CD14-positive monocyte (primary cell): ENCODE measurements at regions not wholly inside any gene's neighbourhood (a gene's known extent, or its start where the extent isn't known, plus 50 kb on each side); places are given as distances from the start of the nearest gene placed in this dataset.

Experiments
- DNase-seq, 3 donors: peaks; one replicate each; pipeline ENCODE4 v3.0.0-alpha.2; 2011 to 2022
- H2AFZ ChIP-seq: 2 replicates; pipeline ENCODE4 v1.6.0; 2012; ENCODE audit warnings: mild to moderate bottlenecking, low read depth, low read length, inconsistent platforms; ENCODE audit not compliant: insufficient read depth, poor library complexity, severe bottlenecking
- H3K27ac ChIP-seq, 2 donors: 1 replicate in 1 of 2; 2 replicates in 1 of 2; pipeline ENCODE4 v1.5.1; 2012 to 2013; ENCODE audit warnings: low read length in 2 of 2, control low read depth in 1 of 2, inconsistent platforms in 1 of 2, low read depth in 1 of 2, mild to moderate bottlenecking in 1 of 2
- H3K27me3 ChIP-seq, 2 donors: one replicate each; pipeline versions ENCODE4 v1.6.0 to v1.6.1; 2011 to 2013; ENCODE audit warnings: low read length in 2 of 2; ENCODE audit not compliant: control insufficient read depth in 2 of 2, insufficient read depth in 2 of 2
- H3K36me3 ChIP-seq, 2 donors: replicated peaks in 1 of 2; 1 replicate in 1 of 2; 2 replicates in 1 of 2; pipeline versions ENCODE4 v1.5.1 to v1.6.1; 2012 to 2013; ENCODE audit warnings: low read length in 2 of 2, control low read depth in 1 of 2, inconsistent platforms in 1 of 2, mild to moderate bottlenecking in 1 of 2; ENCODE audit not compliant: insufficient read depth in 2 of 2, control insufficient read depth in 1 of 2
- H3K4me1 ChIP-seq, 2 donors: 1 replicate in 1 of 2; 2 replicates in 1 of 2; pipeline versions ENCODE4 v1.5.1 to v1.6.1; 2012 to 2013; ENCODE audit warnings: low read length in 2 of 2, control low read depth in 1 of 2, inconsistent platforms in 1 of 2, mild to moderate bottlenecking in 1 of 2, moderate library complexity in 1 of 2; ENCODE audit not compliant: insufficient read depth in 2 of 2, control insufficient read depth in 1 of 2
- H3K4me2 ChIP-seq: replicated peaks from 2 replicates; pipeline ENCODE3; 2012; ENCODE audit warnings: low read length, moderate library complexity, mild to moderate bottlenecking; ENCODE audit not compliant: poor library complexity, severe bottlenecking; ENCODE audit errors: extremely low read depth
- H3K4me3 ChIP-seq, 3 experiments: fragments of 200-600 bp in 1 of 3; sonication (generic) in 1 of 3; replicated peaks in 1 of 3; 1 replicate in 2 of 3; 2 replicates in 1 of 3; pipeline ENCODE4 v1.5.1; 2011 to 2013; ENCODE audit warnings: low read length in 3 of 3, mild to moderate bottlenecking in 3 of 3, control low read depth in 2 of 3, low read depth in 2 of 3, inconsistent platforms in 1 of 3, moderate library complexity in 1 of 3
- H3K79me2 ChIP-seq: 2 replicates; pipeline ENCODE4 v1.6.0; 2012; ENCODE audit warnings: mild to moderate bottlenecking, control low read depth, inconsistent platforms, low read length, moderate library complexity; ENCODE audit not compliant: insufficient read depth
- H3K9ac ChIP-seq: 2 replicates; pipeline ENCODE4 v1.6.0; 2017; ENCODE audit warnings: low read length, mild to moderate bottlenecking; ENCODE audit not compliant: insufficient read depth, poor library complexity, severe bottlenecking
- H3K9me3 ChIP-seq, 2 donors: replicated peaks in 1 of 2; 1 replicate in 1 of 2; 2 replicates in 1 of 2; pipeline versions ENCODE4 v1.5.1 to v1.6.1; 2012 to 2013; ENCODE audit warnings: low read length in 2 of 2, control low read depth in 1 of 2; ENCODE audit not compliant: control insufficient read depth in 1 of 2, insufficient read depth in 1 of 2
- H4K20me1 ChIP-seq: 2 replicates; pipeline ENCODE4 v1.6.0; 2012; ENCODE audit warnings: mild to moderate bottlenecking, low read length, control low read depth, moderate library complexity; ENCODE audit not compliant: insufficient read depth
- H3K27ac Mint-ChIP-seq, 7 donors: one replicate each; pipeline ENCODE4 v1.8.0; 2020; ENCODE audit warnings: mild to moderate bottlenecking in 7 of 7, mixed read lengths in 7 of 7, moderate library complexity in 6 of 7, inconsistent platforms in 2 of 7
- H3K27me3 Mint-ChIP-seq, 3 donors: one replicate each; pipeline ENCODE4 v1.8.0; 2021 to 2022; ENCODE audit warnings: low read depth in 3 of 3, mild to moderate bottlenecking in 3 of 3, mixed read lengths in 3 of 3, moderate library complexity in 3 of 3, inconsistent platforms in 1 of 3
- H3K36me3 Mint-ChIP-seq, 2 donors: one replicate each; pipeline ENCODE4 v1.8.0; 2020; ENCODE audit warnings: mixed read lengths in 2 of 2, inconsistent platforms in 1 of 2, mild to moderate bottlenecking in 1 of 2
- H3K4me1 Mint-ChIP-seq: one replicate; pipeline ENCODE4 v1.8.0; 2020; ENCODE audit warnings: mild to moderate bottlenecking, mixed read lengths
- H3K4me3 Mint-ChIP-seq, 2 donors: one replicate each; pipeline ENCODE4 v1.8.0; 2020; ENCODE audit warnings: mild to moderate bottlenecking in 2 of 2, mixed read lengths in 2 of 2, moderate library complexity in 1 of 2
- H3K9me3 Mint-ChIP-seq, 7 donors: one replicate each; pipeline ENCODE4 v1.8.0; 2020 to 2022; ENCODE audit warnings: mixed read lengths in 7 of 7, mild to moderate bottlenecking in 6 of 7, moderate library complexity in 6 of 7, inconsistent platforms in 2 of 7
- WGBS: methylation state at CpG from one replicate; pipeline ENCODE4 v1.1.5; 2013; ENCODE audit warnings: missing lambda C conversion rate; ENCODE audit not compliant: insufficient coverage; 5-methylcytosine and 5-hydroxymethylcytosine counted together
- intact Hi-C, 2 donors: fragments of 100-400 bp; cut with micrococcal nuclease; formaldehyde crosslinking; loops; one replicate each; pipeline versions ENCODE4 v1.15.0 to v1.15.1; 2023
- TF ChIP-seq, protein P1 (sequence below): fragments of 200-600 bp; IDR thresholded peaks from one replicate; pipeline ENCODE4 v1.8.0; 2022; ENCODE audit warnings: antibody characterized with exemption, mild to moderate bottlenecking

GRCh38 chr3:87634426-87634825, 358.0 kb upstream of the POU1F1 start:
- Mint-ChIP-seq H3K4me1 (no peaks in the 10 kb centered on the region), H3K9me3 (peaks cover 4 to 8% (median 6%) of the 10 kb centered on the region in 7 donors), H3K4me3 (no peak overlapping the region), H3K36me3 (no peaks in the 10 kb centered on the region), H3K27ac (no peak overlapping the region), H3K27me3 (no peaks in the 10 kb centered on the region)
- no peak overlapping the region for H3K27ac ChIP-seq
- intact Hi-C loops, result no loop called here
- no peaks in the 10 kb centered on the region for H3K4me1 ChIP-seq
- no peaks in the 10 kb centered on the region for H3K79me2 ChIP-seq
- TF ChIP-seq, protein P1, sequence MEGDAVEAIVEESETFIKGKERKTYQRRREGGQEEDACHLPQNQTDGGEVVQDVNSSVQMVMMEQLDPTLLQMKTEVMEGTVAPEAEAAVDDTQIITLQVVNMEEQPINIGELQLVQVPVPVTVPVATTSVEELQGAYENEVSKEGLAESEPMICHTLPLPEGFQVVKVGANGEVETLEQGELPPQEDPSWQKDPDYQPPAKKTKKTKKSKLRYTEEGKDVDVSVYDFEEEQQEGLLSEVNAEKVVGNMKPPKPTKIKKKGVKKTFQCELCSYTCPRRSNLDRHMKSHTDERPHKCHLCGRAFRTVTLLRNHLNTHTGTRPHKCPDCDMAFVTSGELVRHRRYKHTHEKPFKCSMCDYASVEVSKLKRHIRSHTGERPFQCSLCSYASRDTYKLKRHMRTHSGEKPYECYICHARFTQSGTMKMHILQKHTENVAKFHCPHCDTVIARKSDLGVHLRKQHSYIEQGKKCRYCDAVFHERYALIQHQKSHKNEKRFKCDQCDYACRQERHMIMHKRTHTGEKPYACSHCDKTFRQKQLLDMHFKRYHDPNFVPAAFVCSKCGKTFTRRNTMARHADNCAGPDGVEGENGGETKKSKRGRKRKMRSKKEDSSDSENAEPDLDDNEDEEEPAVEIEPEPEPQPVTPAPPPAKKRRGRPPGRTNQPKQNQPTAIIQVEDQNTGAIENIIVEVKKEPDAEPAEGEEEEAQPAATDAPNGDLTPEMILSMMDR, result no peak
- no peak for DNase-seq
- peaks cover 0 to 3% of the 10 kb centered on the region in 2 donors for H3K9me3 ChIP-seq
- H3K9ac ChIP-seq, result no peak overlapping the region
- no peaks in the 10 kb centered on the region for H3K36me3 ChIP-seq
- H4K20me1 ChIP-seq, result no peaks in the 10 kb centered on the region
- no peak overlapping the region for H3K4me3 ChIP-seq
- no peak overlapping the region for H3K4me2 ChIP-seq
- 86% methylated on average over 1 of the region's 1 CpG for WGBS
- no peaks in the 10 kb centered on the region for H3K27me3 ChIP-seq
- no peak overlapping the region for H2AFZ ChIP-seq

GRCh38 chr3:87627316-87627715, 350.9 kb upstream of the POU1F1 start:
- WGBS, result 79% methylated on average over 4 of the region's 4 CpGs
- H3K27me3 Mint-ChIP-seq, result no peaks in the 10 kb centered on the region
- Histone ChIP-seq H3K27me3 (no peaks in the 10 kb centered on the region), H3K79me2 (no peaks in the 10 kb centered on the region), H3K4me2 (no peak overlapping the region), H3K4me1 (no peaks in the 10 kb centered on the region), H4K20me1 (no peaks in the 10 kb centered on the region), H3K4me3 (no peak overlapping the region), H3K9me3 (peaks cover 0 to 8% of the 10 kb centered on the region in 2 donors), H3K27ac (no peak overlapping the region), H2AFZ (no peak overlapping the region), H3K36me3 (no peaks in the 10 kb centered on the region), H3K9ac (no peak overlapping the region)
- TF ChIP-seq, protein P1, result no peak
- no peak overlapping the region for H3K27ac Mint-ChIP-seq
- H3K4me3 Mint-ChIP-seq, result peak overlapping the region in 1 of 2 donors; percentile 10
- no peaks in the 10 kb centered on the region for H3K4me1 Mint-ChIP-seq
- intact Hi-C loops, result no loop called here
- DNase-seq, result no peak
- peaks cover 0 to 12% (median 3%) of the 10 kb centered on the region in 7 donors for H3K9me3 Mint-ChIP-seq
- no peaks in the 10 kb centered on the region for H3K36me3 Mint-ChIP-seq
